Panc1 (cell line): ENCODE measurements at regions not wholly inside any gene's neighbourhood (a gene's known extent, or its start where the extent isn't known, plus 50 kb on each side); places are given as distances from the start of the nearest gene placed in this dataset.

Experiments used
- ATAC-seq: fragments of 200-7000 bp; cut with Tn5 transposase; 2 replicates; pipeline ENCODE4 v1.9.1; 2020; ENCODE audit warnings: mild to moderate bottlenecking, moderate library complexity
- BruUV-seq: library from RNA; stranded (reverse); fragments of 400-500 nt; replicated peaks from 2 replicates; lab custom pipeline; 2021; lab: Mats Ljungman, UMichigan
- CTCF ChIA-PET: fragments of 300-600 bp; sonication (Branson Sonifier 250); formaldehyde crosslinking; loops from one replicate; lab custom pipeline; 2022; ENCODE audit warnings: antibody characterized with exemption; lab: Charles Lee
- POLR2A ChIA-PET: fragments of 300-600 bp; sonication (Branson Sonifier 250); formaldehyde crosslinking; loops from one replicate; lab custom pipeline; 2022; ENCODE audit warnings: antibody characterized with exemption; lab: Charles Lee
- DNase-seq: peaks from one replicate; pipeline ENCODE4 v3.0.0-alpha.2; 2010; ENCODE audit warnings: low read depth, low spot score
- H3K27ac ChIP-seq: 2 replicates; pipeline ENCODE4 v1.5.1; 2011; ENCODE audit warnings: mild to moderate bottlenecking, low read length, inconsistent platforms
- H3K27me3 ChIP-seq: fragments of 200-500 bp; sonication (Bioruptor generic); 2 replicates; pipeline ENCODE4 v1.6.0; 2014; ENCODE audit warnings: low read length, inconsistent platforms; ENCODE audit not compliant: control insufficient read depth, insufficient read depth
- H3K36me3 ChIP-seq: fragments of 200-500 bp; sonication (Bioruptor generic); 2 replicates; pipeline ENCODE4 v1.5.1; 2014; ENCODE audit warnings: inconsistent platforms, mild to moderate bottlenecking, low read length, moderate library complexity; ENCODE audit not compliant: control insufficient read depth, insufficient read depth
- H3K4me1 ChIP-seq: 2 replicates; pipeline ENCODE4 v1.5.1; 2011; ENCODE audit warnings: inconsistent platforms, mild to moderate bottlenecking, low read length, moderate library complexity; ENCODE audit not compliant: control insufficient read depth, insufficient read depth
- H3K4me3 ChIP-seq, 2 experiments: 2 replicates each; pipeline ENCODE4 v1.5.1; 2011 to 2012; ENCODE audit warnings: low read depth in 2 of 2, low read length in 2 of 2, mild to moderate bottlenecking in 2 of 2, inconsistent platforms in 1 of 2, moderate library complexity in 1 of 2
- H3K9me3 ChIP-seq: fragments of 200-500 bp; sonication (Bioruptor generic); 2 replicates; pipeline ENCODE4 v1.5.1; 2014; ENCODE audit warnings: low read depth, mild to moderate bottlenecking, inconsistent platforms, low read length, moderate library complexity; ENCODE audit not compliant: control insufficient read depth, insufficient read depth
- POLR2AphosphoS5 ChIP-seq: IDR thresholded peaks from 2 replicates; pipeline ENCODE4 v1.6.1; 2012; ENCODE audit warnings: mild to moderate bottlenecking, low read depth, low read length, moderate library complexity
- SIN3A ChIP-seq: IDR thresholded peaks from 2 replicates; pipeline ENCODE4 v1.6.1; 2012; ENCODE audit warnings: low read depth, mild to moderate bottlenecking, low read length, moderate library complexity, borderline replicate concordance; ENCODE audit not compliant: insufficient read depth
- TCF7L2 ChIP-seq: IDR thresholded peaks from 2 replicates; pipeline ENCODE4 v1.6.1; 2011; ENCODE audit warnings: mild to moderate bottlenecking, low read depth, low read length, inconsistent platforms
- in situ Hi-C: cut with HindIII; loops from 2 replicates; pipeline ENCODE4 v1.10.0; 2016; ENCODE audit warnings: low sequenced_read_pairs, low pct_unique_long_range_greater_than_20kb
- intact Hi-C: fragments of 100-400 bp; cut with micrococcal nuclease; formaldehyde crosslinking; loops from one replicate; pipeline ENCODE4 v1.10.0; 2022; ENCODE audit not compliant: unreplicated experiment
- TF ChIP-seq, protein P1 (sequence below): fragments of 450-650 bp; IDR thresholded peaks from 2 replicates; pipeline ENCODE4 v1.5.1; 2017; ENCODE audit warnings: mild to moderate bottlenecking
- TF ChIP-seq, protein P2 (sequence below), 2 experiments: IDR thresholded peaks; 2 replicates each; pipeline ENCODE4 v1.6.1; 2011 to 2012; ENCODE audit warnings: low read depth in 2 of 2, control low read depth in 1 of 2, low read length in 1 of 2, mild to moderate bottlenecking in 1 of 2, moderate library complexity in 1 of 2; ENCODE audit not compliant: insufficient read depth in 1 of 2

DNA sequence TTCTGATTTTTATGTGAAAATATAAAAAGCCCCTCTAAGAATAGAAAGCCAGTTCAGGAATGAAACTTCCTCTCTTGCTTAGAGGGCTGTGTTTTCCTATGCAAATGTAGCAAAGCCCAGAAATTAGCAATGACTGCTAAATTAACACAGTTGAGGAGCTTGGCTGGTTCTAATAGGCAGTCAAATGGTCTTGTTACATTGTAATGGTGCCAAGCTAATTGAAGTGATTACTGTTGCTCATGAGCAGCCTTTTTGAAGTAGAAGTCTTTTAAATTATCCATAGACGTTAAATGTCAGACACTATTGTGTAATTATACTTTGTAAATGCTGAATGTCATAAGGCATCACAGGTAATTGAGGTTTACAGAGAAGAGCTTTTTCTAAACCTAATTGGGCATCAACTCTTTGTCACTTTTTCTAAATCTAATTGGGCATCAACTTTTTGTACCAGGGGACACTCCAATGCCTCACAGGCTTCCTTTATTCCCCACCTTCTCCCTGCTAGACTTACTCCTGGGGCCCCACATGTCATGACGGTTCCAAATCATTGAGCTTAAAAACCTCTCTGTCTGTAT is 229.1 kb downstream of the PSAT1 start:
- no peaks in the 10 kb centered on the region for H3K36me3 ChIP-seq
- no peak overlapping the region for H3K4me3 ChIP-seq
- H3K4me1 ChIP-seq: no peaks in the 10 kb centered on the region
- DNase-seq (no peak), ATAC-seq (no peak)
- no peaks in the 10 kb centered on the region for H3K27me3 ChIP-seq
- no TSS peak for BruUV-seq
- no peak overlapping the region for H3K27ac ChIP-seq
- intact Hi-C loops (no loop called here), in situ Hi-C loops (no loop called here)
- H3K9me3 ChIP-seq: no peaks in the 10 kb centered on the region
- POLR2A ChIA-PET: no interaction called here
- TF ChIP-seq, protein P1, sequence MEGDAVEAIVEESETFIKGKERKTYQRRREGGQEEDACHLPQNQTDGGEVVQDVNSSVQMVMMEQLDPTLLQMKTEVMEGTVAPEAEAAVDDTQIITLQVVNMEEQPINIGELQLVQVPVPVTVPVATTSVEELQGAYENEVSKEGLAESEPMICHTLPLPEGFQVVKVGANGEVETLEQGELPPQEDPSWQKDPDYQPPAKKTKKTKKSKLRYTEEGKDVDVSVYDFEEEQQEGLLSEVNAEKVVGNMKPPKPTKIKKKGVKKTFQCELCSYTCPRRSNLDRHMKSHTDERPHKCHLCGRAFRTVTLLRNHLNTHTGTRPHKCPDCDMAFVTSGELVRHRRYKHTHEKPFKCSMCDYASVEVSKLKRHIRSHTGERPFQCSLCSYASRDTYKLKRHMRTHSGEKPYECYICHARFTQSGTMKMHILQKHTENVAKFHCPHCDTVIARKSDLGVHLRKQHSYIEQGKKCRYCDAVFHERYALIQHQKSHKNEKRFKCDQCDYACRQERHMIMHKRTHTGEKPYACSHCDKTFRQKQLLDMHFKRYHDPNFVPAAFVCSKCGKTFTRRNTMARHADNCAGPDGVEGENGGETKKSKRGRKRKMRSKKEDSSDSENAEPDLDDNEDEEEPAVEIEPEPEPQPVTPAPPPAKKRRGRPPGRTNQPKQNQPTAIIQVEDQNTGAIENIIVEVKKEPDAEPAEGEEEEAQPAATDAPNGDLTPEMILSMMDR: no peak
- TF ChIP-seq SIN3A (no peak), TCF7L2 (no peak), POLR2AphosphoS5 (no peak)
- TF ChIP-seq, protein P2, sequence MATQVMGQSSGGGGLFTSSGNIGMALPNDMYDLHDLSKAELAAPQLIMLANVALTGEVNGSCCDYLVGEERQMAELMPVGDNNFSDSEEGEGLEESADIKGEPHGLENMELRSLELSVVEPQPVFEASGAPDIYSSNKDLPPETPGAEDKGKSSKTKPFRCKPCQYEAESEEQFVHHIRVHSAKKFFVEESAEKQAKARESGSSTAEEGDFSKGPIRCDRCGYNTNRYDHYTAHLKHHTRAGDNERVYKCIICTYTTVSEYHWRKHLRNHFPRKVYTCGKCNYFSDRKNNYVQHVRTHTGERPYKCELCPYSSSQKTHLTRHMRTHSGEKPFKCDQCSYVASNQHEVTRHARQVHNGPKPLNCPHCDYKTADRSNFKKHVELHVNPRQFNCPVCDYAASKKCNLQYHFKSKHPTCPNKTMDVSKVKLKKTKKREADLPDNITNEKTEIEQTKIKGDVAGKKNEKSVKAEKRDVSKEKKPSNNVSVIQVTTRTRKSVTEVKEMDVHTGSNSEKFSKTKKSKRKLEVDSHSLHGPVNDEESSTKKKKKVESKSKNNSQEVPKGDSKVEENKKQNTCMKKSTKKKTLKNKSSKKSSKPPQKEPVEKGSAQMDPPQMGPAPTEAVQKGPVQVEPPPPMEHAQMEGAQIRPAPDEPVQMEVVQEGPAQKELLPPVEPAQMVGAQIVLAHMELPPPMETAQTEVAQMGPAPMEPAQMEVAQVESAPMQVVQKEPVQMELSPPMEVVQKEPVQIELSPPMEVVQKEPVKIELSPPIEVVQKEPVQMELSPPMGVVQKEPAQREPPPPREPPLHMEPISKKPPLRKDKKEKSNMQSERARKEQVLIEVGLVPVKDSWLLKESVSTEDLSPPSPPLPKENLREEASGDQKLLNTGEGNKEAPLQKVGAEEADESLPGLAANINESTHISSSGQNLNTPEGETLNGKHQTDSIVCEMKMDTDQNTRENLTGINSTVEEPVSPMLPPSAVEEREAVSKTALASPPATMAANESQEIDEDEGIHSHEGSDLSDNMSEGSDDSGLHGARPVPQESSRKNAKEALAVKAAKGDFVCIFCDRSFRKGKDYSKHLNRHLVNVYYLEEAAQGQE (IDR thresholded peaks at IDR 0.05; ENCODE audit: insufficient read depth in 1 of 2, low read depth in 2 of 2, low read length in 1 of 2): no peak
- CTCF ChIA-PET: no interaction called here

DNA sequence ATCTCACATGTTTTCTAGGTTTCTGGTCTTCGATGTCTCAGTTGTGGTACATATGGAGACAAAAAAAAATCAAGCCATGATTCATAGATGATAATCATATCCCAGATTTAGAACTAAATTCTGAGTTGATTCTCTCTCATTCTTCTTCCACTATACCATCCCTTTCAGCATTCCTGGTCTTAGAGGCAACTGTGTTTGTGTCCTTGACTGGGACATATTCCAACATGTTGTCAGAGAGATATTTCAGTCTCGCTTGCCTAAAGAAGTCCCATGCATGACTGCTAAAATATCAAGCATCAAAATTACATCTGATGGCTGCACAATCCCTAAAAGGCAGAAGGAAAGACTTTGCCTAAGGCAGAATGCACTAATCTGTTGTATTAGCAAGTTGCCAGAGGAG is 236.6 kb downstream of the PSAT1 start:
- H3K9me3 ChIP-seq: no peaks in the 10 kb centered on the region
- ChIA-PET POLR2A (no interaction called here), CTCF (no interaction called here)
- intact Hi-C loops (no loop called here), in situ Hi-C loops (no loop called here)
- ATAC-seq (no peak), DNase-seq (no peak)
- TF ChIP-seq POLR2AphosphoS5: no peak
- no peak for TF ChIP-seq TCF7L2
- TF ChIP-seq SIN3A: no peak
- TF ChIP-seq, protein P1: no peak
- TF ChIP-seq, protein P2 (IDR thresholded peaks at IDR 0.05; ENCODE audit: insufficient read depth in 1 of 2, low read depth in 2 of 2, low read length in 1 of 2): no peak
- no peak overlapping the region for H3K4me3 ChIP-seq
- no peaks in the 10 kb centered on the region for H3K36me3 ChIP-seq
- no peaks in the 10 kb centered on the region for H3K4me1 ChIP-seq
- no peaks in the 10 kb centered on the region for H3K27me3 ChIP-seq
- no peak overlapping the region for H3K27ac ChIP-seq
- BruUV-seq: no TSS peak
